NCI-H345 (cell line): ENCODE measurements at regions not wholly inside any gene's neighbourhood (a gene's known extent, or its start where the extent isn't known, plus 50 kb on each side); places are given as distances from the start of the nearest gene placed in this dataset.

Experiments
- DNase-seq: peaks from one replicate; lab custom pipeline; 2025; lab: John Stamatoyannopoulos, UW

DNA sequence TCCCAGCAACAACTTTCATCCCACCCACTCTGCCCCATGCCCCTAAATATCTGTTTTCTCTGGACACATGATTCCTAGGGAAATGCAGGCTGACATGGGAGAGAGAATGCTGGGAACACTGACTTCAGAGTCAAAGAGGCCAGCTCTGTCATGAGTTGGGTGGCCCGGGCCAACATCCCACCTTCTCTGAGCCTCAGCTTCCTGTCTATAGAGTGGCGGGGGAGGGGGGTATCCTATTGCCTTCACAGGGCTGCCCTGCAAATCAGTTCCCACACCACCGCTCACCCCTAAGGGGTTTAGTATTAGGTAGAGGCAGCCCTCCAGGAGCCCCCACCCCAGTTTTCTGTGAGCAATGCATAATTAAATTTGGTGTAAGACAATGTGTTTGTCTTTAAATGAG, 175.0 kb upstream of the NCAM1 start:
- DNase-seq: no peak

GRCh38 chr11:112786886-112787530, 174.2 kb upstream of the NCAM1 start:
- no peak for DNase-seq

GRCh38 chr11:112789481-112789880, 171.7 kb upstream of the NCAM1 start:
- DNase-seq: no peak

DNA sequence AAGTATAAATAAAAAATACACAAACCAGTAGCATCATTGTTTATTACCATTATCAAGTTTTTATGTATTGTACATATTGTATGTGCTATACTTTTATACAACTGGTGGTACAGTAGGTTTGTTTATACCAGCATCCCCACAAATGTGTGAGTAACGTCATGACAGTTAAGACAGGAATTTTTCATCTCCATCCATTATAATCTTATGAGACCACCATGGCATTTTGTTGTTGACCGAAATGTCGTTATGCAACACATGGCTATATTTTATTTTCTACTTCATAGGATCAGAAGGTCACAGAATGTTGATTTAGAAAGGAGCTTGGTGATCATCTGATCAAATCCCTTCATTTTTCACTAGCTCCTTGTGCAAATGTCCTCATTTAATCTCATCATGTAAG, 170.9 kb upstream of the NCAM1 start:
- no peak for DNase-seq

GRCh38 chr11:112792070-112792469, 169.2 kb upstream of the NCAM1 start:
- DNase-seq: no peak

DNA sequence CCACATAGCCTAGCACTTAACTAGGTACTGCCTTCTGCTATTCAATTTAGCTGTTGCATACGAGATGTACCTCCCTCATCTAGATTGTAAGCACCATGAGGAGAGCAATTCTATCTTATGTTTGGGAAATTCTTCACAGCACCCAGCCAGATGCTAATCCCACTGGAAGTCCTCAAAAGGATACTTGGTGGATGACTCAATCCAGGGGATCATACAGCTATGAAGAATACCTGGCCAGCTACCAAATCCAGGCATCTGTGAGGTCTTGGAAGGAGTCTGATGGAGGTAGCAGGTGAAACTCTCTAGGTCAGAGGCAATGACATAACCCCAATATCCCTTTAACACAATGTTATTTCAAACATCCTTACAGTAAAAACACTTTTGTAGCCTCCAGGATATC, 167.8 kb upstream of the NCAM1 start:
- no peak for DNase-seq

GRCh38 chr11:112794331-112794846, 166.8 kb upstream of the NCAM1 start:
- DNase-seq: no peak

- no peak for DNase-seq
Measured at GRCh38 chr11:112795142-112795815, 165.9 kb upstream of the NCAM1 start.

- DNase-seq: no peak
Measured at GRCh38 chr11:112795911-112796649, 165.1 kb upstream of the NCAM1 start.

GRCh38 chr11:112797092-112797491, 164.1 kb upstream of the NCAM1 start:
- DNase-seq: no peak

DNA sequence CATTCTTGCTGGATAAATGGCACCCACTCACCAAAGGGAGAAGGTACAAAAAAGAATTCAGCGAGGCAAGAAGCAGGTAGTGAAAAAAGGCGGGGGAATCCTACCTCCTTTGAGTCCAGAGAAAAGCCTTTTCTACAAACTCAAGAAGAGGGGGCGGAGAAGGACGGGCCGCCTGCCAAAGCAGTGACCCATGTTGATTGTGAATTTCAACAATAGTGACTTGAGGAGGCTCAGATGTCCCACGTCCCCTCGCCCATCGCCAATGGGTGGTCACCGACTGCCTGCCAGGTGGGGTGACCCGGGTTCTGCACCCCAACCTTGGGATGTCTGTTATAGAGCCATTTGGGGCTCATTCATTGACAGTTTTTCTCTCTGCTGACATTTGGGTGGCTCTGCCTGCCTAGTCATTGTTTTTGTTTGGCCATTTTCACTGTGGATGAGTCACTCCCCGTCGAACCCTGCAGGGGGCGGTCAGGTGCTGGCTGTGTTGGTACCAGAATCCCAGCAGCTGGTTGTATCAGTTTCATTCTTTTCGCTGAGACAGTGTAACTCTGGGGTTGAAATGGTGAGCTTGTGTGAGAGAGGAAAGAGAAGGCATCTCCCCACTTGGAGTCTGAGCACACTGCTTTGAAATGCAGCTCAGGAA, 163.4 kb upstream of the NCAM1 start:
- no peak for DNase-seq

GRCh38 chr11:112801025-112801816, 160.0 kb upstream of the NCAM1 start:
- no peak for DNase-seq

DNA sequence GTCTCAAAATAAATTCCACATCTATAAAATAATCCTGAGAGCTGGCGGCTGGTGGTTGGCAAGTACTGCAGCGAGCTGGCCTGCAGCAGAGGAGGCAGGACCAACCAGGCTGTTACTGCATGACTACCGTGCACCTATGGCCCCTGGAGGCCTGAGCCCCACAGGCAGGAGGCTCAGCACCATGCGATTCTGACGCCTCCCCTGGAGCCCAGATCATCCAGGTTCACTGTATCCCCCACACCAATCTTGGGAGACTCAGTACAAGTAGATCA, 159.5 kb upstream of the NCAM1 start:
- no peak for DNase-seq

DNA sequence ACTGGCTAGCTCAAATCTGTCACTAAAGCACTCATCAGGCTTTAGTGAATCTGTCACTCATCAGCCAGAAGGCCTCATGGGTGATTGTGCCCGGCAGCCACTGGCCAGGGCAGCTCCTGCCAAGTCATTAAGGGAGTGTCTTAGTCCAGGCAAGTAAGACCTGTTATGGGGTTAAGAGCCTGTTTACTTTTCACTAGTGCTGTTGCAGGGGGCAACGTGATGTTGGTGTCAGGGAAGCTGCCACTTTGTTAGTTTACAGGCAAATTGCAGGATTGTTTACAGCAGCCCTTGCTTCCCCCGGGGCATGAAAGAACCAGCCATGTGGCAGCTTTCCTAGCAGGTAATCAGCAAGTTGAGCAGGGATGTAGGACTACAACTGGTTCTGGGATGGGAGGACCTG, 155.6 kb upstream of the NCAM1 start:
- DNase-seq: peak; percentile 70

- no peak for DNase-seq
Measured at GRCh38 chr11:112806256-112806655, 155.0 kb upstream of the NCAM1 start.

DNA sequence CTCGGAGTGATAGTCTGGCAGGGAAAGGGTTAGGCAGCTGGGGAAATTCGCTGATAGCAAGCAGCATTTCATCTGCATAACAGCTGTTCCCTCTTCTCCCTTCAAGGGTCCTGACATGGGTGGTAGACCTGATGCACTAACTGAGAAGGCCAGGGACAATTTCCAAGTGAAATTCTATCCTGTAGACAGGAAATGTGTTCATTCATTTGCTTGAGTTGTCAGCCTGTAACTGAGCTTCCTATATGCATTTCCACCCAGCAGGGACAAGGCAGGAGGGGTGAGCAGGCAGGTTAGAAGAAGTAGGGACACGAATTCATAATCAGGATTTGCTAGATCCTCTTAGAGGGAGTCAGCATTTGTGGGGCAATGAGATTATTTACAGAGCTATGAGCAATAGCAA, 154.3 kb upstream of the NCAM1 start:
- DNase-seq: peak; percentile 45

DNA sequence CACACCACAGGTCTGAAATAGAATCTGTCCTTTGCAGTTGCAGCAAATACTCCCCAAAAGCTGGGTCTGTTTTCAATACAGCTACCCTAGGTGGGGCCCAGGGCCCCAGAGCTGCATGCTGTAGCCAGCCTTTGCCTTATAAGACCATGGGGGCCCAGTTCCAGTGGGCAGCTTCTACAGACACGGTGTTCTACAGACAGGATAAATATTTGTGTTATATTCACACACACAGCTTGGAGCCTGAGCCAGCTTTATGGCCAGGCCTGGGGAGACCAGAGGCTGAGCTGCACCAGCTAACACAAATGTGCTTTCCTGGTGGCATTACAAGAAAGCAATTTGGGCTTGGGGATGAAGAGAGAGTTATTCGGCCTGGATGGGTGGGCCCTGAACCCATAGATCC, 151.8 kb upstream of the NCAM1 start:
- no peak for DNase-seq

DNA sequence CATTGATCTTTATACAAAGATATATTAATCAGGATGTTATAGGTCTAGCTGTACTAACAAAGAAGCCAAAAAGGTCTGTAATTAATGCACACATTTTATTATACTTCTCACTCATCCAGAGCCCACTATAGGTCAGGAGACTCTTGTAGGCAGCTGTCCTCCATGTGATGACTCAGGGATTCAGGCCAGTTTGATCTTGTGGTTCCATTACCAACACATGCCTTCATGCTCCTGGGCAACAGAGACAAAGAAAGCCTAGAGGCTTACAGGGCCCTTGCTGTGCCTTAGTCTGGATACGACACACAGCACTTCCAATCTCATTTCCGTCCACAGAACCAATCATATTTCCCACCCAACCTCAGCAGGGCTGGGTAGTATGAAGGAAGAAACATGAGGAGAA, 150.3 kb upstream of the NCAM1 start:
- DNase-seq: no peak

DNA sequence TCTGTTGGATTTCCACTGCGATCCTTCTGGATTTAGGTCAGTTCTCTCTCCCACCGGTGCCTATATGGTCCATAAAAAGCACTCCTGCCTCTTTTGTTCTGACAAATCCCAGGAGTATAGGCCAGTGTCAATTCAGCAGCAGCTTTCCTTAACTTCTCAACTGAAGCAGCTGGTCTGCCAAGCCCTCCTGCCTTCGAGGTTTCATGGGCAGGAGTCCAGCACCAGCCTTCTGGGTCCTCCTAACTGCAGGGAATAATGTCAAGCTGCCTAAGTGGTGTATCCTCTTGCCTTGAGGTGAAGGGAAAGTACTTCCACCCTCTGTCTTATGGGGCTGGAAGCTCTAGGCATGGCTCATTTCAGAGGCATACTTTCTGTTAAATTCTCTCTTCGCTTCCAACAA, 149.4 kb upstream of the NCAM1 start:
- DNase-seq: no peak

GRCh38 chr11:112812729-112813128, 148.5 kb upstream of the NCAM1 start:
- DNase-seq: no peak

DNA sequence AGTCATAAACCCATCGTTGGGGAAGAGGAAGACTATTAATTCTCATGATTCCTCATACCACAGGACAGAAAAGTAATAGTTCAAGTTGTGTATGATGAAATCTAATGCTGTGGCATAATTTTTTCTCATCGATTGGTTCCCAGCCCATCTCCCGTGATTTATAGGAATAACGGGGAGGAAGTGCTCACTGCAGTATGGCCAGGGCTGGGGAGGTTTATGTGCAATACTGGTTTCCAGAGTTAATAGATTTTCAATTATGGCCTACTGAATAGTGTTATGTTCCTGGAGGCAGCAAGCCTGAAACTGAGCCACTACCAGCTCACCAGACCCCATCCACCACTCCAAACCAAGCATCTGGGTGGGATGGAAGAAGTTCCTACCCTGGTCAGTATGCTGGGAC, 147.1 kb upstream of the NCAM1 start:
- DNase-seq: no peak

DNA sequence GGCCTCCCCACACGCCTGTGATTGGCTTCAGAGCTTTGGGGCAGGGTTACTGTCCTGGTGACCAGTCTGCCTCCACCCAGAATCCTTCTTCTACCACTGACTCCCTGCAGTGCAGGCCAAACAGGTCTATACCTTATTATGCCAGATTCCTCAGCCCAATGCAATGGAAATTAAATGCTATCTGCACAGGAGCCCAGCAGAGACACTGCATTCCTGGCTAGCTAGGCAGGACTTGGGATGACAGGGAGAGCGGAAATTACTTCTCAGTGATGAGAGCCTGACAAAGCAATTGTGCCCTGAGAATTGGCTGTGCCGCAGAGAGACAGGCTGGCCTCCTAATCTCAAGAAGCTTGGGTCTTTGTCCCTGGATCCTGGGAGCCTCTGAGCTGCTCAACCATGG, 143.8 kb upstream of the NCAM1 start:
- no peak for DNase-seq
